ENCODE measurements at regions not wholly inside any gene's neighbourhood (a gene's known extent, or its start where the extent isn't known, plus 50 kb on each side); places are given as distances from the start of the nearest gene placed in this dataset.
"Not testable (repeated sequence)": the region's sequence is repeated elsewhere in the genome, so short reads cannot be mapped to it uniquely, and the experiment has no call there.

DNA sequence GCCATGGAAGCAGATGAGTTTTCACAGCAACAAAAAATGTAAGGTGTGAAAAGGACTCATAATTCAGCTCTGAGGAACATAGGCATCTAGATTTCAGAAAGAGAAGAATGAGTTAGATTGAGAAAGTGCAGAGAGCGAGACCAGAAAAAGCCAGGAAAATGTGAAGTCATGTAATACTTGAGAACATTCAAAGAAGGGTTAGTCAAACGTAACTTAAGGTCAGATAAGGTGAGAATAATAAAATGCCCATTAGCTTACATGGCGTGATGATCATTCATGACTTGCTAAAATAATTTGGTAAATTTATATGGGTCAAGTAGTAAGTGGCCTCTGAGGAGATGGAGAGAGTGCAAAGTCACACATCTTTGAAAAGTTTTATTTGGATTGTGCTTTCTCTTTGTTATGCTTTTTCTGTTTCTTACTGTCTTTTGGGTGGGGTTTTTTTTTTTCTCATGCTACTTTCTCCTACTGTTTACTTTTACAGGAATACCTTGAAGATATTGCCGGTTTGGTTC is 271.8 kb upstream of the NRG3 start:
- TF ChIP-seq Cebpa-rat (IDR thresholded peaks at IDR 0.05) = no peak
- no peaks in the 10 kb centered on the region for H3K4me1 ChIP-seq
- no peak overlapping the region for H3K4me2 ChIP-seq

GRCh38 chr10:81644485-81644884 is 230.5 kb upstream of the NRG3 start:
- not testable (repeated sequence) for H3K4me2 ChIP-seq, H3K4me1 ChIP-seq, H3K36me3 ChIP-seq, H3K27ac ChIP-seq, H3K27me3 ChIP-seq, H3K4me3 ChIP-seq, H3K9me3 ChIP-seq, H4K20me1 ChIP-seq, H3K9ac ChIP-seq

More for the DNA sequence above, 271.8 kb upstream of the NRG3 start:
- no peaks in the 10 kb centered on the region for H4K20me1 ChIP-seq
- H3K9me3 ChIP-seq = no peaks in the 10 kb centered on the region
- no peaks in the 10 kb centered on the region for H3K27me3 ChIP-seq
- no peak overlapping the region for H3K9ac ChIP-seq
- no peaks in the 10 kb centered on the region for H3K36me3 ChIP-seq
- H3K4me3 ChIP-seq = no peak overlapping the region
- no peak overlapping the region for H3K27ac ChIP-seq

- Histone ChIP-seq H3K4me2 (no peak overlapping the region), H3K9ac (no peak overlapping the region), H4K20me1 (no peaks in the 10 kb centered on the region), H3K4me3 (no peak overlapping the region), H3K9me3 (0 out of 2 replicates have a peak, but pooled peaks cover 7% of the 10 kb centered on the region), H3K27me3 (no peaks in the 10 kb centered on the region), H3K36me3 (no peaks in the 10 kb centered on the region), H3K4me1 (no peaks in the 10 kb centered on the region), H3K27ac (no peak overlapping the region)
- TF ChIP-seq Cebpa-rat (IDR thresholded peaks at IDR 0.05) = no peak
Observed at GRCh38 chr10:81655986-81656385, 219.0 kb upstream of the NRG3 start.

GRCh38 chr10:81662837-81663236 is 212.2 kb upstream of the NRG3 start:
- Histone ChIP-seq H4K20me1 (no peaks in the 10 kb centered on the region), H3K9ac (no peak overlapping the region), H3K27ac (no peak overlapping the region), H3K4me2 (no peak overlapping the region), H3K4me3 (no peak overlapping the region), H3K4me1 (no peaks in the 10 kb centered on the region), H3K9me3 (no peaks in the 10 kb centered on the region), H3K36me3 (no peaks in the 10 kb centered on the region), H3K27me3 (no peaks in the 10 kb centered on the region)
- no peak for TF ChIP-seq Cebpa-rat (IDR thresholded peaks at IDR 0.05)

GRCh38 chr10:81664800-81665199 is 210.2 kb upstream of the NRG3 start:
- H3K4me2 ChIP-seq = not testable (repeated sequence)

DNA sequence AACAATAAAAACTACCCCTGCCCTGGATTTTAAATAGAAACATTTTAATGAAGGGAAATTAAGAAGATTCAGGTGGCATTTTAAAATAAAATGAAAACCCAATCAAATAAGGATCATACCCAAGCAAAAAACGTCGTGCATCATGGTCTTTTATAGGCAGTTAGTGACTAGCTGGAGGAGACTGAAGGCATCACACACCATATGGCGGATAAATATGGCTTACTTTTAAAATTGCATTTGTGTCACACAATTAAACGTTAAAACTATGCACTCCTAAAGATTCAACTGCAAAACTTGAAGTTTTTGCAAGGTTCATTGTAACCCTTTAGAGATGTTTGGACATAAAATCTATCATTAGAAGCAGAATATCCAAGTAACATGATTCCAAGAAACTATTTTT is 200.1 kb upstream of the NRG3 start:
- H3K4me2 ChIP-seq = no peak overlapping the region
- H3K36me3 ChIP-seq = 0 out of 2 replicates have a peak, but pooled peaks cover 2% of the 10 kb centered on the region
- TF ChIP-seq Cebpa-rat (IDR thresholded peaks at IDR 0.05) = no peak
- no peak overlapping the region for H3K27ac ChIP-seq
- H3K9ac ChIP-seq = no peak overlapping the region
- H4K20me1 ChIP-seq = no peaks in the 10 kb centered on the region
- peaks cover 7% of the 10 kb centered on the region for H3K9me3 ChIP-seq
- H3K27me3 ChIP-seq = no peaks in the 10 kb centered on the region
- no peak overlapping the region for H3K4me3 ChIP-seq
- H3K4me1 ChIP-seq = no peaks in the 10 kb centered on the region

More at GRCh38 chr10:81664800-81665199, 210.2 kb upstream of the NRG3 start:
- not testable (repeated sequence) for H4K20me1 ChIP-seq, H3K9ac ChIP-seq, H3K27me3 ChIP-seq, H3K4me1 ChIP-seq, H3K4me3 ChIP-seq, H3K27ac ChIP-seq, H3K36me3 ChIP-seq
- H3K9me3 ChIP-seq = peaks cover 13% of the 10 kb centered on the region

DNA sequence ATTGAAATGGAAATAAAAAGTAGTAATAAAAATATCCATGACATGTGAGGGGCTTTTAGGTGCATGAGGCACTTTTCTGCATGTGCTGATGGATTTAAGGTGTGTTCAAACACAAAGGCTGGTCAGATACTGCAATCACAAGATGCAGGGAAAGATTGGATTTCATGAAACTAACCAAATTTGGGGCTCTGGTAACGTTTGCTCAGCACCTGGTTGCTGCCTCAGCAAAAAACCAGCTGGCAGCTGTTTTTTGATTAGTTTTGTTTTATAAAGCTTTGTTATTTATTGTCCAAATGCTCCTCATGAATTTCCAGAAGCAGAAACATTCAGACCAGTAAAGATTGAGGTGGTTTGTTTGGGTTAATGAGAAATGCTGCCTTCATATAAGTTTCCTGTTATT is 195.7 kb upstream of the NRG3 start:
- Histone ChIP-seq H3K4me2 (no peak overlapping the region), H3K27me3 (no peaks in the 10 kb centered on the region; the same call in 1 of the 2 replicates), H4K20me1 (no peaks in the 10 kb centered on the region)

GRCh38 chr10:81680359-81680758 is 194.6 kb upstream of the NRG3 start:
- Histone ChIP-seq H3K4me1 (no peaks in the 10 kb centered on the region), H3K36me3 (no peaks in the 10 kb centered on the region), H4K20me1 (no peaks in the 10 kb centered on the region), H3K9me3 (no peaks in the 10 kb centered on the region), H3K4me3 (no peak overlapping the region), H3K4me2 (no peak overlapping the region), H3K9ac (no peak overlapping the region), H3K27ac (no peak overlapping the region), H3K27me3 (no peaks in the 10 kb centered on the region; the same call in 1 of the 2 replicates)
- TF ChIP-seq Cebpa-rat (IDR thresholded peaks at IDR 0.05) = no peak

More for the DNA sequence above, 195.7 kb upstream of the NRG3 start:
- Histone ChIP-seq H3K27ac (no peak overlapping the region), H3K4me1 (no peaks in the 10 kb centered on the region), H3K4me3 (no peak overlapping the region), H3K9ac (no peak overlapping the region), H3K36me3 (no peaks in the 10 kb centered on the region), H3K9me3 (no peaks in the 10 kb centered on the region)
- no peak for TF ChIP-seq Cebpa-rat (IDR thresholded peaks at IDR 0.05)

GRCh38 chr10:81688459-81688858 is 186.5 kb upstream of the NRG3 start:
- no peaks in the 10 kb centered on the region for H3K4me1 ChIP-seq

GRCh38 chr10:81696609-81697388 is 178.2 kb upstream of the NRG3 start:
- H3K27ac ChIP-seq = no peak overlapping the region
- TF ChIP-seq Cebpa-rat (IDR thresholded peaks at IDR 0.05) = no peak
- H3K4me3 ChIP-seq = no peak overlapping the region
- no peak overlapping the region for H3K4me2 ChIP-seq
- H3K4me1 ChIP-seq = no peaks in the 10 kb centered on the region
- H3K36me3 ChIP-seq = no peaks in the 10 kb centered on the region
- no peak overlapping the region for H3K9ac ChIP-seq
- no peaks in the 10 kb centered on the region for H4K20me1 ChIP-seq
- H3K9me3 ChIP-seq = peaks cover 11% of the 10 kb centered on the region
- no peaks in the 10 kb centered on the region for H3K27me3 ChIP-seq

More at GRCh38 chr10:81688459-81688858, 186.5 kb upstream of the NRG3 start:
- no peaks in the 10 kb centered on the region for H3K36me3 ChIP-seq
- no peaks in the 10 kb centered on the region for H4K20me1 ChIP-seq
- no peaks in the 10 kb centered on the region for H3K27me3 ChIP-seq
- H3K9ac ChIP-seq = no peak overlapping the region
- H3K27ac ChIP-seq = no peak overlapping the region
- H3K4me2 ChIP-seq = no peak overlapping the region
- H3K9me3 ChIP-seq = no peaks in the 10 kb centered on the region
- TF ChIP-seq Cebpa-rat (IDR thresholded peaks at IDR 0.05) = no peak
- H3K4me3 ChIP-seq = no peak overlapping the region
